Thyroid gland (tissue), 4 donors: ENCODE measurements at regions not wholly inside any gene's neighbourhood (a gene's known extent, or its start where the extent isn't known, plus 50 kb on each side); places are given as distances from the start of the nearest gene placed in this dataset.

Source experiments
- CTCF ChIP-seq, 6 experiments: fragments of 200-600 bp in 3 of 6; fragments of 450-650 bp in 3 of 6; sonication (generic) in 3 of 6; IDR thresholded peaks; one replicate each; pipeline ENCODE4 v1.5.1; 2016 to 2019; ENCODE audit warnings: antibody characterized with exemption in 6 of 6, mild to moderate bottlenecking in 2 of 6, inconsistent platforms in 1 of 6, moderate library complexity in 1 of 6
- POLR2A ChIP-seq, 2 donors: fragments of 450-650 bp; IDR thresholded peaks; one replicate each; pipeline ENCODE4 v1.6.1; 2017; ENCODE audit warnings: antibody characterized with exemption in 2 of 2, mild to moderate bottlenecking in 2 of 2, moderate library complexity in 1 of 2

GRCh38 chr5:25064306-25064705, 419.5 kb upstream of the CDH10 start:
- TF ChIP-seq POLR2A (IDR thresholded peaks at IDR 0.05) (no peak), CTCF (IDR thresholded peaks at IDR 0.05) (no peak)
